Body of pancreas (tissue), 4 donors: ENCODE measurements at regions not wholly inside any gene's neighbourhood (a gene's known extent, or its start where the extent isn't known, plus 50 kb on each side); places are given as distances from the start of the nearest gene placed in this dataset.
A peak's percentile ranks its signal among the peaks of the same experiment; 100 is the strongest.

Source experiments
- CTCF ChIP-seq, 7 experiments: fragments of 450-650 bp in 4 of 7; fragments of 200-600 bp in 3 of 7; sonication (generic) in 3 of 7; IDR thresholded peaks; one replicate each; pipeline ENCODE4 v1.5.1; 2016 to 2019; ENCODE audit warnings: antibody characterized with exemption in 7 of 7
- POLR2A ChIP-seq, 3 donors: fragments of 450-650 bp; IDR thresholded peaks; one replicate each; pipeline ENCODE4 v1.6.1; 2016; ENCODE audit warnings: antibody characterized with exemption in 3 of 3, mild to moderate bottlenecking in 2 of 3

GRCh38 chr11:133747409-133747808 lies 97.9 kb downstream of the SPATA19 start:
- TF ChIP-seq CTCF (IDR thresholded peaks at IDR 0.05), result no peak
- peak in 1 of 3 donors; percentile 5 for TF ChIP-seq POLR2A (IDR thresholded peaks at IDR 0.05)
